ENCODE measurements at regions not wholly inside any gene's neighbourhood (a gene's known extent, or its start where the extent isn't known, plus 50 kb on each side); places are given as distances from the start of the nearest gene placed in this dataset.

- TF ChIP-seq EZH2 (IDR thresholded peaks at IDR 0.05; ENCODE audit: insufficient read depth, poor library complexity, severe bottlenecking) (no peak), EZH2phosphoT487 (IDR thresholded peaks at IDR 0.05; ENCODE audit: insufficient read depth, low read depth) (no peak)
Measured at GRCh38 chr2:18363348-18363747, 197.1 kb downstream of the RDH14 start.

Data from GM23248 (cell line).